GM19395 (cell line): ENCODE measurements at regions not wholly inside any gene's neighbourhood (a gene's known extent, or its start where the extent isn't known, plus 50 kb on each side); places are given as distances from the start of the nearest gene placed in this dataset.
A peak's percentile ranks its signal among the peaks of the same experiment; 100 is the strongest.

ENCODE experiments used
- ATAC-seq: cut with Tn5 transposase; IDR thresholded peaks from one replicate; pipeline ENCODE4 v1.9.1; 2021; ENCODE audit warnings: mild to moderate bottlenecking, moderate library complexity; ENCODE audit not compliant: unreplicated experiment

- ATAC-seq: no peak
Measured at GRCh38 chr13:59458908-59459579, 704.7 kb downstream of the DIAPH3 start.

- no peak for ATAC-seq
Measured at GRCh38 chr13:59459972-59460371, 703.8 kb downstream of the DIAPH3 start.

DNA sequence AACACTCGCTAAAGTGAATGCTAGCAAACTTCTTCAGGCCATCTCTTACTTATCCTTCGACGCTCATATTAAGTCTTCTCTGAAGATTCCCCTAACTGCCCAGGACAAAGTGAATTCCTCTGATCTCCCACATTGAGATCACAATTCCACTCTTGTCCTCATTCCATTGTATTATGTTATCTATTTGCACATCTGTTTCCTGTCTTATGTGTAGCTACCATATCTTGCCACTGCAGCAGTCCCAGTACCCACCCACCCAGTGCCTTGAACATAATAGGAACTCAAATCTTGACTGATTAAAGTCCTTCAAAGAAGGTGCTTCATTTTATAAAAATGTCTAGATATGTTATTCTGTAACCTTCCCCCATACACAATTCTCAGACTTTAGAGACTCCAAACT lies 702.3 kb downstream of the DIAPH3 start:
- no peak for ATAC-seq

GRCh38 chr13:59463023-59463422 lies 700.7 kb downstream of the DIAPH3 start:
- no peak for ATAC-seq

GRCh38 chr13:59464926-59465325 lies 698.8 kb downstream of the DIAPH3 start:
- no peak for ATAC-seq

GRCh38 chr13:59468396-59468795 lies 695.3 kb downstream of the DIAPH3 start:
- no peak for ATAC-seq

- ATAC-seq: no peak
Measured at GRCh38 chr13:59471106-59471505, 692.6 kb downstream of the DIAPH3 start.

GRCh38 chr13:59472134-59472533 lies 691.6 kb downstream of the DIAPH3 start:
- no peak for ATAC-seq

DNA sequence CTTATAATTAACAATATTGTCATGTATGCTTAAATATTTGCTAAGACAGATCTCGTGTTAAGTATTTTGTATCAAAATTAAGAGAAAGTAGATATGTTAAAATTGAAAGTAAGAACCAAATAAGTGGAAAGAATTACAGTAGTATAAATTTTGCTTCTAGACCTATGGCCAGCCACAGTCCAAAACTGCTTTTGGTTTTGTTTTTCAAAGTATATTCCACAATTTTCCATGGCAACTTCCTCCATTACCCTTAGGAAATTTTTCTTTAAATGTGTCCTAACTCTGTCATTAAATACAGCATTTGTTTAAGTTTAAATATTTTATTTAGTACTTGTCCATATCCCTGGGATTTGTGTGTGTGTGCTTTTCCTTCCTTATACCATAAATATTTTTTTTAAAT lies 689.0 kb downstream of the DIAPH3 start:
- ATAC-seq: no peak

DNA sequence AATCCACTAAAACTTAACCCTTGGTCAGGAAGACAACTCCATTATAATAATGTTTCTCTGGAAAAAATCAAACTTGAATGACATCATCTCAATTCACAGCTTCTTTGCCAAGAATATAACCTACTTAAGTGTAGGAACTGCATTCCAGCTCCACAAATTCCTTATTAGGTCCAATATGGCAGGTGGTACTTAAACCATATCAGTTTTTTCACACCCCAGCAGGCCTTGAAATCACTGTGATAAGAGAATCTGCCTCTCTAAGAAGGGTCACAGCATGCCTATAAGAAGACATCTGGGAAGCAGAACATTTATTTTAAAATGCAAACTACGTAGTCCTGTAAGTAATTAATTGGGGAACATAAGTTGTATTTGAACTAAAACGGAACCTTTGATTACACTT lies 687.8 kb downstream of the DIAPH3 start:
- ATAC-seq: no peak

- no peak for ATAC-seq
Measured at GRCh38 chr13:59476366-59476765, 687.4 kb downstream of the DIAPH3 start.

DNA sequence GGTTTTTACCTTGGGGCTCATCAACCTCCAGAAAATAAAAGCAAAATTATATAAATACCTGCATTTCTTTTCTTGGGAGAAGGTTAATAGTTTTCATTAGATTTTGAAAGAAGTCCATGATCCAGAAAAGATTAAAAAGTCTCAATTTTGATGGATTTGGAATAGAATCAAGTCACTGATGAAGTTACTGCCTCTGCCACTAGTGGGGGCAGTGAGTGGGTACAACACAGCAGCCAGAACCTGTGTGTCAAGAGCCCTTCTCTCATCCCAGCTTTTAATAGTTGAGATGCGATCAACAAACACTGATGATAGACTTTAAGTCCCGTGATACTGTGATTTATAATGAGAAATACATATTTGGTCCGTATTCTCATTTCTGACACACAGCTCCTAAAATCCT lies 686.7 kb downstream of the DIAPH3 start:
- ATAC-seq: no peak

DNA sequence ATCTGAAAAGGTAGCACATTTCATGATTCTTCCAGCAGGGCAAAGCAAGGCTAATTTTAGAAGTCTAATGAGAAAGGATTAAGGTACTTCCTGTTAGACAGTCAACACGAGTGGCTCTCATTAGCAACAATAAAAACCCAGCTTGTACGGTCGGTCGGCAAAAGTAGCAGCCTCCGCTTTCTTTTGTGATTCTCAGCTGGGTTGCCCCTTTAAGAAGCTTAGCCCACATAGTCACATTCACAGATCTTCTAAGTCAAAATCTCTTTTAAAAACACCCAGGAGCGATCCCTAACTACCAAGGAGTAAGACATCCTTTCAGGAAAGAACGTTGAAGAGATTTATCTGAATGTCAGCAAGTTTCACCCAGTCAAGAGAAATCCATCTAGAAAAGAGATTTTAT lies 684.8 kb downstream of the DIAPH3 start:
- ATAC-seq: no peak

- ATAC-seq: no peak
Measured at GRCh38 chr13:59479629-59480028, 684.1 kb downstream of the DIAPH3 start.

- ATAC-seq: no peak
Measured at GRCh38 chr13:59480396-59481259, 683.1 kb downstream of the DIAPH3 start.

GRCh38 chr13:59483501-59484145 lies 680.1 kb downstream of the DIAPH3 start:
- ATAC-seq: no peak

DNA sequence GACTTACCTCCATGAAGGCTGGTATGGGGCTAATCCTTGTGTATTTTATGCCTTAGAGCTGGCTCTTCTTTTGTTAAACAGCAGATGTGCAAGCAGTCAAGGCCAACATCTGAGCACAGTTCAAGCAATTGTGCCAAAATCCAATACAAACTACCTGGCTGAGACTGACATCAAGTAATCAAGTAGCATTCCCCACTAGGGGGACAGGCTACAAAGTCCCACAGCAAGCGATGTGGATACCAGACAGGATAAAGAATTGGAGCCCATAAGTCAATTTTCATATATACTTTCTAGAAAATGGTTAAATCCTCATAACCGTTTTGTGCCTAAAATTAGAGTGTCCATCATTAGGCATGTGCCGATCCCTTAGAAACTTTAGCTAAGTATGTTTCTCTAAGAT lies 675.8 kb downstream of the DIAPH3 start:
- no peak for ATAC-seq

DNA sequence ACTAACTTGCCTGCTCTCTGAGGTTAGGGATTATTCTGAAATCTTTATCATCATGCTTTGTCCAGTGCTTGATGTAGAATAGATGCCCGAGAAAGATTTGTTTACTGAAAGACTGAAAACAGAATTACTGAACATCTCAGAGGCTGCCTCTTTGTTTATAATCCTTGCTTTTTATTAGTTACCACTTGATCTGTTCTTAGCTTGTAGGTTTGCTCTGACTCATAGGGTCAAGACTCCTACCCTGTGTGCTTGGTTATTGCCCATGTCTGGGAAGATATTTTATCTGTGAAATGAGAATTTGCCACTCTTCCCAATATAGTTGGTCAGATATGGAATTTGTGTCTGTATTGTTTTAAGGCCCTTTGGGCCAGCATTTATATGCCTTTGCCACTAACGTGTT lies 675.3 kb downstream of the DIAPH3 start:
- no peak for ATAC-seq

- no peak for ATAC-seq
Measured at GRCh38 chr13:59490651-59491050, 673.1 kb downstream of the DIAPH3 start.

GRCh38 chr13:59492030-59492636 lies 671.6 kb downstream of the DIAPH3 start:
- ATAC-seq: no peak

GRCh38 chr13:59493436-59493965 lies 670.2 kb downstream of the DIAPH3 start:
- ATAC-seq: peak; percentile 62
